ENCODE measurements at regions not wholly inside any gene's neighbourhood (a gene's known extent, or its start where the extent isn't known, plus 50 kb on each side); places are given as distances from the start of the nearest gene placed in this dataset.

- DNase-seq (ENCODE audit: low spot score) = no peak
- no peak for TF ChIP-seq CTCF (IDR thresholded peaks at IDR 0.05; ENCODE audit: extremely low read depth, missing control alignments)
Observed at GRCh38 chr9:81480828-81481604, 208.3 kb downstream of the TLE1 start.

- TF ChIP-seq CTCF (IDR thresholded peaks at IDR 0.05; ENCODE audit: extremely low read depth, missing control alignments) = no peak
- no peak for DNase-seq (ENCODE audit: low spot score)
Observed at GRCh38 chr9:81479573-81479972, 209.8 kb downstream of the TLE1 start.

GRCh38 chr9:81477669-81478068, 211.7 kb downstream of the TLE1 start:
- DNase-seq (ENCODE audit: low spot score) = no peak

GRCh38 chr9:81476813-81477490, 212.4 kb downstream of the TLE1 start:
- TF ChIP-seq CTCF (IDR thresholded peaks at IDR 0.05; ENCODE audit: extremely low read depth, missing control alignments) = no peak
- DNase-seq (ENCODE audit: low spot score) = no peak

More at GRCh38 chr9:81477669-81478068, 211.7 kb downstream of the TLE1 start:
- no peak for TF ChIP-seq CTCF (IDR thresholded peaks at IDR 0.05; ENCODE audit: extremely low read depth, missing control alignments)

- TF ChIP-seq CTCF (IDR thresholded peaks at IDR 0.05; ENCODE audit: extremely low read depth, missing control alignments) = no peak
- DNase-seq (ENCODE audit: low spot score) = no peak
Observed at GRCh38 chr9:81474792-81475191, 214.6 kb downstream of the TLE1 start.

- no peak for TF ChIP-seq CTCF (IDR thresholded peaks at IDR 0.05; ENCODE audit: extremely low read depth, missing control alignments)
- DNase-seq (ENCODE audit: low spot score) = no peak
Observed at GRCh38 chr9:81474125-81474524, 215.2 kb downstream of the TLE1 start.

GRCh38 chr9:81473708-81474107, 215.6 kb downstream of the TLE1 start:
- DNase-seq (ENCODE audit: low spot score) = no peak
- TF ChIP-seq CTCF (IDR thresholded peaks at IDR 0.05; ENCODE audit: extremely low read depth, missing control alignments) = no peak
